T-helper 2 cell treated with Interferon-gamma antibody and Interleukin-4, amounts not matched to agents 100 ng/mL and 5 ng/mL, for 36 hours (primary cell): ENCODE measurements at regions not wholly inside any gene's neighbourhood (a gene's known extent, or its start where the extent isn't known, plus 50 kb on each side); places are given as distances from the start of the nearest gene placed in this dataset.

Experiments used
- intact Hi-C: fragments of 100-400 bp; cut with micrococcal nuclease; formaldehyde crosslinking; loops from one replicate; pipeline ENCODE4 v1.15.1; 2023

GRCh38 chr3:106642161-106642560, 735.1 kb upstream of the CCDC54 start:
- intact Hi-C loops: no loop called here

- intact Hi-C loops: no loop called here
These were observed 733.5 kb upstream of the CCDC54 start for GRCh38 chr3:106643684-106644161.

- intact Hi-C loops: no loop called here
These were observed 703.2 kb upstream of the CCDC54 start for GRCh38 chr3:106673926-106674569.

GRCh38 chr3:106675451-106675850, 701.8 kb upstream of the CCDC54 start:
- intact Hi-C loops: no loop called here

- intact Hi-C loops: no loop called here
These were observed 698.4 kb upstream of the CCDC54 start for GRCh38 chr3:106678657-106679390.

- intact Hi-C loops: no loop called here
These were observed 693.2 kb upstream of the CCDC54 start for GRCh38 chr3:106683953-106684620.

- intact Hi-C loops: no loop called here
These were observed 691.5 kb upstream of the CCDC54 start for GRCh38 chr3:106685745-106686144.

GRCh38 chr3:106687905-106688304, 689.3 kb upstream of the CCDC54 start:
- intact Hi-C loops: no loop called here

- intact Hi-C loops: no loop called here
These were observed 688.8 kb upstream of the CCDC54 start for GRCh38 chr3:106688464-106688863.

- intact Hi-C loops: no loop called here
These were observed 685.8 kb upstream of the CCDC54 start for GRCh38 chr3:106691476-106691875.

- intact Hi-C loops: no loop called here
These were observed 684.6 kb upstream of the CCDC54 start for GRCh38 chr3:106692624-106693023.

- intact Hi-C loops: no loop called here
These were observed 678.1 kb upstream of the CCDC54 start for GRCh38 chr3:106699122-106699521.

- intact Hi-C loops: no loop called here
These were observed 676.3 kb upstream of the CCDC54 start for GRCh38 chr3:106700981-106701380.

- intact Hi-C loops: no loop called here
These were observed 673.7 kb upstream of the CCDC54 start for GRCh38 chr3:106703524-106703923.

GRCh38 chr3:106707347-106707746, 669.9 kb upstream of the CCDC54 start:
- intact Hi-C loops: no loop called here

GRCh38 chr3:106710596-106710995, 666.6 kb upstream of the CCDC54 start:
- intact Hi-C loops: no loop called here

GRCh38 chr3:106711650-106712049, 665.6 kb upstream of the CCDC54 start:
- intact Hi-C loops: no loop called here

- intact Hi-C loops: no loop called here
These were observed 662.8 kb upstream of the CCDC54 start for GRCh38 chr3:106714400-106714799.

- intact Hi-C loops: no loop called here
These were observed 662.0 kb upstream of the CCDC54 start for GRCh38 chr3:106715286-106715685.

- intact Hi-C loops: no loop called here
These were observed 660.0 kb upstream of the CCDC54 start for GRCh38 chr3:106717178-106717780.

GRCh38 chr3:106719077-106719476, 658.2 kb upstream of the CCDC54 start:
- intact Hi-C loops: no loop called here

- intact Hi-C loops: no loop called here
These were observed 657.7 kb upstream of the CCDC54 start for GRCh38 chr3:106719583-106719982.
